Caco-2 (cell line): ENCODE measurements at regions not wholly inside any gene's neighbourhood (a gene's known extent, or its start where the extent isn't known, plus 50 kb on each side); places are given as distances from the start of the nearest gene placed in this dataset.

Source experiments
- BruUV-seq: library from RNA; stranded (reverse); fragments of 400-500 nt; replicated peaks from 2 replicates; lab custom pipeline; 2021; lab: Mats Ljungman, UMichigan
- CTCF ChIA-PET: fragments of 300-600 bp; sonication (Branson Sonifier 250); formaldehyde crosslinking; loops from one replicate; lab custom pipeline; 2022; ENCODE audit warnings: antibody characterized with exemption; lab: Charles Lee
- POLR2A ChIA-PET: fragments of 300-600 bp; sonication (Branson Sonifier 250); formaldehyde crosslinking; loops from one replicate; lab custom pipeline; 2022; ENCODE audit warnings: antibody characterized with exemption; lab: Charles Lee
- DNase-seq, 2 experiments: peaks; one replicate each; pipeline versions ENCODE4 v3.0.0 to v3.0.0-alpha.2; 2020 to 2022
- H3K27me3 ChIP-seq: replicated peaks from 2 replicates; pipeline ENCODE4 v1.6.0; 2011; ENCODE audit warnings: low read length; ENCODE audit not compliant: control insufficient read depth, insufficient read depth
- H3K36me3 ChIP-seq: 2 replicates; pipeline ENCODE4 v1.5.1; 2011; ENCODE audit warnings: low read length; ENCODE audit not compliant: control insufficient read depth, insufficient read depth
- H3K4me1 ChIP-seq: fragments of 250-450 bp; sonication (Bioruptor Pico); 2 replicates; pipeline ENCODE4 v1.5.1; 2020; ENCODE audit warnings: mild to moderate bottlenecking
- H3K4me3 ChIP-seq: 2 replicates; pipeline ENCODE4 v1.5.1; 2011; ENCODE audit warnings: low read depth, mild to moderate bottlenecking, control low read depth, low read length
- H3K9me3 ChIP-seq: fragments of 250-450 bp; sonication (Bioruptor Pico); 2 replicates; pipeline ENCODE4 v1.5.1; 2020; ENCODE audit warnings: mild to moderate bottlenecking, moderate library complexity
- H3K27ac Mint-ChIP-seq: one replicate; pipeline ENCODE4 v1.8.0; 2022; ENCODE audit warnings: mixed read lengths; ENCODE audit not compliant: unreplicated experiment
- H3K27me3 Mint-ChIP-seq: one replicate; pipeline ENCODE4 v1.8.0; 2022; ENCODE audit warnings: mixed read lengths; ENCODE audit not compliant: insufficient read depth, unreplicated experiment
- H3K36me3 Mint-ChIP-seq: one replicate; pipeline ENCODE4 v1.8.0; 2022; ENCODE audit warnings: mild to moderate bottlenecking, mixed read lengths; ENCODE audit not compliant: insufficient read depth, unreplicated experiment
- H3K4me1 Mint-ChIP-seq: one replicate; pipeline ENCODE4 v1.8.0; 2022; ENCODE audit warnings: low read depth, mixed read lengths; ENCODE audit not compliant: unreplicated experiment
- H3K4me3 Mint-ChIP-seq: one replicate; pipeline ENCODE4 v1.8.0; 2022; ENCODE audit warnings: mild to moderate bottlenecking, moderate library complexity, mixed read lengths; ENCODE audit not compliant: unreplicated experiment
- H3K9me3 Mint-ChIP-seq: one replicate; pipeline ENCODE4 v1.8.0; 2022; ENCODE audit warnings: mixed read lengths; ENCODE audit not compliant: unreplicated experiment
- CTCF ChIP-seq, 2 experiments: fragments of 200-600 bp in 1 of 2; IDR thresholded peaks; 1 replicate in 1 of 2; 2 replicates in 1 of 2; pipeline versions ENCODE4 v1.5.1 to v1.8.0; 2011 to 2022; ENCODE audit warnings: antibody characterized with exemption in 1 of 2, control low read depth in 1 of 2, inconsistent platforms in 1 of 2, low read depth in 1 of 2, low read length in 1 of 2, mild to moderate bottlenecking in 1 of 2, moderate library complexity in 1 of 2; ENCODE audit not compliant: insufficient read depth in 1 of 2, severe bottlenecking in 1 of 2, unreplicated experiment in 1 of 2
- intact Hi-C: fragments of 100-400 bp; cut with micrococcal nuclease; formaldehyde crosslinking; loops from one replicate; pipeline ENCODE4 v1.10.0; 2022; ENCODE audit not compliant: unreplicated experiment

GRCh38 chr4:63618883-63619718, 790.1 kb downstream of the TECRL start:
- no peaks in the 10 kb centered on the region for H3K36me3 ChIP-seq
- no peaks in the 10 kb centered on the region for H3K4me1 ChIP-seq
- intact Hi-C loops, result no loop called here
- H3K27ac Mint-ChIP-seq, result no peak overlapping the region
- H3K9me3 Mint-ChIP-seq, result no peaks in the 10 kb centered on the region
- BruUV-seq, result no TSS peak
- no peaks in the 10 kb centered on the region for H3K9me3 ChIP-seq
- POLR2A ChIA-PET, result no interaction called here
- H3K4me3 ChIP-seq, result no peak overlapping the region
- no peaks in the 10 kb centered on the region for H3K27me3 Mint-ChIP-seq
- CTCF ChIA-PET, result no interaction called here
- H3K4me1 Mint-ChIP-seq, result no peaks in the 10 kb centered on the region
- H3K36me3 Mint-ChIP-seq, result no peaks in the 10 kb centered on the region
- DNase-seq, result no peak
- no peak overlapping the region for H3K4me3 Mint-ChIP-seq
- H3K27me3 ChIP-seq, result no peaks in the 10 kb centered on the region
- no peak for TF ChIP-seq CTCF (IDR thresholded peaks at IDR 0.05; ENCODE audit: insufficient read depth in 1 of 2, low read depth in 1 of 2, low read length in 1 of 2, severe bottlenecking in 1 of 2, unreplicated experiment in 1 of 2)

- Mint-ChIP-seq H3K4me1 (no peaks in the 10 kb centered on the region), H3K36me3 (no peaks in the 10 kb centered on the region), H3K27me3 (no peaks in the 10 kb centered on the region), H3K9me3 (no peaks in the 10 kb centered on the region), H3K4me3 (no peak overlapping the region), H3K27ac (no peak overlapping the region)
- Histone ChIP-seq H3K4me1 (no peaks in the 10 kb centered on the region), H3K36me3 (no peaks in the 10 kb centered on the region), H3K9me3 (no peaks in the 10 kb centered on the region), H3K4me3 (no peak overlapping the region), H3K27me3 (no peaks in the 10 kb centered on the region)
- no peak for TF ChIP-seq CTCF (IDR thresholded peaks at IDR 0.05; ENCODE audit: insufficient read depth in 1 of 2, low read depth in 1 of 2, low read length in 1 of 2, severe bottlenecking in 1 of 2, unreplicated experiment in 1 of 2)
- CTCF ChIA-PET, result no interaction called here
- intact Hi-C loops, result no loop called here
- no TSS peak for BruUV-seq
- POLR2A ChIA-PET, result no interaction called here
- DNase-seq, result no peak
Observed at GRCh38 chr4:63607169-63607872, 801.9 kb downstream of the TECRL start.

- intact Hi-C loops, result no loop called here
- Histone ChIP-seq H3K4me1 (no peaks in the 10 kb centered on the region), H3K4me3 (no peak overlapping the region), H3K27me3 (no peaks in the 10 kb centered on the region), H3K36me3 (no peaks in the 10 kb centered on the region), H3K9me3 (no peaks in the 10 kb centered on the region)
- Mint-ChIP-seq H3K4me3 (no peak overlapping the region), H3K27me3 (no peaks in the 10 kb centered on the region), H3K27ac (no peak overlapping the region), H3K9me3 (no peaks in the 10 kb centered on the region), H3K36me3 (no peaks in the 10 kb centered on the region), H3K4me1 (no peaks in the 10 kb centered on the region)
- no peak for DNase-seq
- TF ChIP-seq CTCF (IDR thresholded peaks at IDR 0.05; ENCODE audit: insufficient read depth in 1 of 2, low read depth in 1 of 2, low read length in 1 of 2, severe bottlenecking in 1 of 2, unreplicated experiment in 1 of 2), result no peak
- POLR2A ChIA-PET, result no interaction called here
- CTCF ChIA-PET, result no interaction called here
- no TSS peak for BruUV-seq
Observed at GRCh38 chr4:63589796-63590195, 819.5 kb downstream of the TECRL start.
